AG04450 (cell line): ENCODE measurements at regions not wholly inside any gene's neighbourhood (a gene's known extent, or its start where the extent isn't known, plus 50 kb on each side); places are given as distances from the start of the nearest gene placed in this dataset.

ENCODE experiments used
- CTCF ChIA-PET: fragments of 300-600, 350-600 bp; formaldehyde crosslinking; extraction: SDS; loops from one replicate; lab custom pipeline; 2022; ENCODE audit warnings: antibody characterized with exemption, inconsistent platforms; lab: Charles Lee
- POLR2A ChIA-PET: fragments of 350-600 bp; formaldehyde crosslinking; extraction: SDS; loops from one replicate; lab custom pipeline; 2021; ENCODE audit warnings: antibody characterized with exemption, inconsistent platforms; lab: Yijun Ruan, JAX
- DNase-seq: peaks from one replicate; pipeline ENCODE4 v3.0.0-alpha.2; 2011; ENCODE audit warnings: low read depth, low spot score
- H3K27ac ChIP-seq: one replicate; pipeline ENCODE4 v1.5.1; 2012; ENCODE audit warnings: low read depth, low read length, control low read depth
- H3K27me3 ChIP-seq: one replicate; pipeline ENCODE4 v1.6.0; 2012; ENCODE audit warnings: low read length; ENCODE audit not compliant: control insufficient read depth, insufficient read depth
- H3K4me3 ChIP-seq: 2 replicates; pipeline ENCODE4 v1.5.1; 2011; ENCODE audit warnings: mild to moderate bottlenecking, low read depth, low read length, control low read depth
- H3K9me3 ChIP-seq: 2 replicates; pipeline ENCODE4 v1.5.1; 2012; ENCODE audit warnings: low read length; ENCODE audit not compliant: control insufficient read depth, insufficient read depth
- CTCF ChIP-seq: IDR thresholded peaks from 2 replicates; pipeline ENCODE4 v1.5.1; 2011; ENCODE audit warnings: low read depth, low read length, control low read depth, inconsistent platforms

DNA sequence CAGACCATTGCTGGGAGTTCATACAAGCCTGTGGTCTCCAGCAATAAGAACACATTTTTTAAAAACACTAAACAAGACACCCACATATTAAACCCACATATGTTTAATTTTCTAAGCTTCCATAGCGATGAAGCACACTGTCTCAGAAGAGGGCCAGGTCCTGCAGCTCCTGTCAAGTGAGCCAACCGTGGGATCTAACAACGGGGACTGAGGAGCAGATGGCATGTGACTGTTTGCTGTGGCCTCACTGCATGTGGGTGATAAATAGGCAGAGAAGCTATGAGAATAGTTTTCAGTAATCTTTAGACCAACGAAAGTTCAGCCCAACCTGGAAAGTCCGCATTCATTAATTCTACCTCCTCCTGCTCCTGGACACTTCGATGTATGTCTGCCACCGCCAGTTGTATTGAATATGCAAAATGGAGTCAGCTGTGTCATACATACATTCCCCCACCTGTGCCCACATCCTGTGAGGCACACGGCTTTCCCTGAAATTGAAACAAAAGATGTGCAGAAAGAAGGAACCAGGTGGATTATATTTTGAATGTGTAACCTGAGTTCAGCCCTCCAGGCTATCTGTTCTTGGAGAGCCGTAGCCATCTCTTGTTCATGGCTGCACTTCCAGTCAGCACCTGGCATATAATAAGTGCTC lies 88.2 kb downstream of the MIS18A start:
- DNase-seq: no peak
- Histone ChIP-seq H3K27ac (no peak overlapping the region), H3K9me3 (no peaks in the 10 kb centered on the region), H3K27me3 (no peaks in the 10 kb centered on the region), H3K4me3 (no peak overlapping the region)
- POLR2A ChIA-PET: no interaction called here
- CTCF ChIA-PET: no interaction called here
- TF ChIP-seq CTCF: no peak

DNA sequence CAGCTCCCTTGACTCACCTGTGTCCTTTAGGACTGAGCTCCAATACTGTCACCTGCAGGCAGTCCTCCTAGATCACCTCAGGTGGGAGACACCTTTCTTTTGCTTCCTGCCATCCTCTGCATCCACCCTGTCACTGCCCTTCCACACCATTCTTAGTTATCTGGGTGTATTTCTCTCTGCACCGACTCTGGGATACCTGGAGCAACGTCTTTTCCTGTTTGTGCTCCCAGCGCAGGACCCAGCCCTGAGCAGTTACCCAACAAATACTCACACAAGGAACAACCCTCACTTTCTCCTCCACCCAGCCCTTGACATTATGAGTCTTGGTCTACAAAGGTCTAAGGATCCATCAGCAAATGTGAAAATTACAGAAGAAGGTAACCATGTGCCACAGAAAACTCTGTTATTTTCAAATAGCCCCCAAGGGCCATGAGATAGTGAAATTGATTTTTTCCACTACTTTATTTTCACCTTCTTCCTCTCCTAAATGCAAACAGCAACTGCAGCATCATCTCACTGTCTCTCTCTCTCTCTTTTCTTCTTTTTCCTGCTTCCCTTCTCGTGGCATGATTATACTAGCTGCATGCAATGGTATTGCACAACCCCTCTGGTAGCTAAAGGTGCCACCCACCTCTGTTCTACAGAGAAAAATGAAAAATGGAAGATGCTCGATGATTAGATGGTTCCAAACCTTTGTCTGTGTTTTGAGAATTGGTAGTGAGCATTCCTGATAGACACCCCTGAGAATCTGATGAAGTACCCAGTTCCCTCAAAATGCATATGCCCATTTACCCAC lies 89.0 kb downstream of the MIS18A start:
- Histone ChIP-seq H3K27ac (no peak overlapping the region), H3K9me3 (no peaks in the 10 kb centered on the region), H3K27me3 (no peaks in the 10 kb centered on the region), H3K4me3 (no peak overlapping the region)
- no peak for TF ChIP-seq CTCF
- POLR2A ChIA-PET: no interaction called here
- DNase-seq: no peak
- CTCF ChIA-PET: no interaction called here

- Histone ChIP-seq H3K9me3 (no peaks in the 10 kb centered on the region), H3K27me3 (no peaks in the 10 kb centered on the region), H3K4me3 (no peak overlapping the region), H3K27ac (no peak overlapping the region)
- DNase-seq: no peak
- ChIA-PET CTCF (no interaction called here), POLR2A (no interaction called here)
- no peak for TF ChIP-seq CTCF
Observed at GRCh38 chr21:32186804-32187203, 92.0 kb downstream of the MIS18A start.

GRCh38 chr21:32185726-32186125 lies 93.1 kb downstream of the MIS18A start:
- DNase-seq: no peak
- Histone ChIP-seq H3K9me3 (no peaks in the 10 kb centered on the region), H3K4me3 (no peak overlapping the region), H3K27me3 (no peaks in the 10 kb centered on the region), H3K27ac (no peak overlapping the region)
- ChIA-PET CTCF (no interaction called here), POLR2A (no interaction called here)
- no peak for TF ChIP-seq CTCF

GRCh38 chr21:32185103-32185502 lies 93.7 kb downstream of the MIS18A start:
- Histone ChIP-seq H3K27ac (no peak overlapping the region), H3K27me3 (no peaks in the 10 kb centered on the region), H3K4me3 (no peak overlapping the region), H3K9me3 (no peaks in the 10 kb centered on the region)
- ChIA-PET POLR2A (no interaction called here), CTCF (no interaction called here)
- no peak for DNase-seq
- no peak for TF ChIP-seq CTCF
